Endothelial cell of umbilical vein (primary cell): ENCODE measurements at regions not wholly inside any gene's neighbourhood (a gene's known extent, or its start where the extent isn't known, plus 50 kb on each side); places are given as distances from the start of the nearest gene placed in this dataset.

Experiments used
- BruUV-seq: library from RNA; stranded (reverse); fragments of 400-500 nt; replicated peaks from 2 replicates; lab custom pipeline; 2021; lab: Mats Ljungman, UMichigan
- CTCF ChIA-PET: fragments of 300-600, 350-600 bp; sonication (Branson Sonifier 250); formaldehyde crosslinking; loops from one replicate; lab custom pipeline; 2021; ENCODE audit warnings: antibody characterized with exemption, inconsistent platforms; lab: Charles Lee
- POLR2A ChIA-PET: fragments of 300-600, 350-600 bp; sonication (Branson Sonifier 250); formaldehyde crosslinking; loops from one replicate; lab custom pipeline; 2021; ENCODE audit warnings: antibody characterized with exemption, inconsistent platforms; lab: Charles Lee
- DNase-seq: peaks from one replicate; pipeline ENCODE4 v3.0.0-alpha.2; 2011; ENCODE audit warnings: low read depth, low spot score
- FAIRE-seq: peaks from 2 replicates; lab custom pipeline; 2011; peaks lifted over from hg19 to GRCh38; lab: Jason Lieb, UNC
- H2AFZ ChIP-seq: 2 replicates; pipeline ENCODE4 v1.6.0; 2012; ENCODE audit warnings: low read depth, low read length, control low read depth, inconsistent platforms
- H3K27ac ChIP-seq: 2 replicates; pipeline ENCODE4 v1.5.1; 2011; ENCODE audit warnings: low read depth, mild to moderate bottlenecking, control low read depth, low read length, moderate library complexity; ENCODE audit not compliant: insufficient read depth
- H3K27me3 ChIP-seq, 2 experiments: 2 replicates each; pipeline versions ENCODE4 v1.6.0 to v1.6.1; 2011; ENCODE audit warnings: low read length in 2 of 2, mixed read lengths in 1 of 2; ENCODE audit not compliant: control insufficient read depth in 2 of 2, insufficient read depth in 2 of 2
- H3K36me3 ChIP-seq, 2 experiments: 2 replicates in 1 of 2; 3 replicates in 1 of 2; pipeline ENCODE4 v1.5.1; 2011; ENCODE audit warnings: low read length in 2 of 2, mild to moderate bottlenecking in 1 of 2, moderate library complexity in 1 of 2; ENCODE audit not compliant: control insufficient read depth in 2 of 2, insufficient read depth in 2 of 2; ENCODE audit errors: extremely low read depth in 1 of 2
- H3K4me1 ChIP-seq: 3 replicates; pipeline ENCODE4 v1.5.1; 2011; ENCODE audit warnings: mild to moderate bottlenecking, low read length; ENCODE audit not compliant: control insufficient read depth, insufficient read depth; ENCODE audit errors: extremely low read depth
- H3K4me2 ChIP-seq: 2 replicates; pipeline ENCODE4 v1.6.1; 2011; ENCODE audit warnings: low read length, control low read depth, mixed read lengths; ENCODE audit not compliant: insufficient read depth
- H3K4me3 ChIP-seq, 3 experiments: fragments of 200-600 bp in 1 of 3; sonication (generic), shearing (Covaris generic) in 1 of 3; replicated peaks in 1 of 3; 2 replicates each; pipeline ENCODE4 v1.5.1; 2011 to 2016; ENCODE audit warnings: control low read depth in 3 of 3, low read length in 3 of 3, mild to moderate bottlenecking in 2 of 3, inconsistent platforms in 1 of 3, low read depth in 1 of 3, moderate library complexity in 1 of 3; ENCODE audit not compliant: insufficient read depth in 1 of 3
- H3K79me2 ChIP-seq: 2 replicates; pipeline ENCODE4 v1.6.0; 2012; ENCODE audit warnings: low read length, inconsistent platforms; ENCODE audit not compliant: control insufficient read depth, insufficient read depth
- H3K9ac ChIP-seq: replicated peaks from 2 replicates; pipeline ENCODE3; 2011; ENCODE audit warnings: low read length, control low read depth; ENCODE audit not compliant: insufficient read depth; ENCODE audit errors: extremely low read depth
- H3K9me1 ChIP-seq: replicated peaks from 3 replicates; pipeline ENCODE4 v1.6.0; 2011; ENCODE audit warnings: mild to moderate bottlenecking, low read length; ENCODE audit not compliant: control insufficient read depth, insufficient read depth; ENCODE audit errors: extremely low read depth
- H3K9me3 ChIP-seq: replicated peaks from 2 replicates; pipeline ENCODE4 v1.5.1; 2012; ENCODE audit warnings: low read length, inconsistent platforms; ENCODE audit not compliant: control insufficient read depth, insufficient read depth
- H4K20me1 ChIP-seq: replicated peaks from 2 replicates; pipeline ENCODE3; 2011; ENCODE audit warnings: mild to moderate bottlenecking, low read length; ENCODE audit not compliant: control insufficient read depth, insufficient read depth; ENCODE audit errors: extremely low read depth
- CTCF ChIP-seq, 2 donors: IDR thresholded peaks; 1 replicate in 1 of 2; 2 replicates in 1 of 2; pipeline ENCODE4 v1.5.1; 2011; ENCODE audit warnings: low read length in 2 of 2, mild to moderate bottlenecking in 2 of 2, moderate library complexity in 2 of 2, control low read depth in 1 of 2, inconsistent platforms in 1 of 2, low read depth in 1 of 2; ENCODE audit not compliant: insufficient read depth in 1 of 2; ENCODE audit errors: extremely low read depth in 1 of 2
- GATA2 ChIP-seq: IDR thresholded peaks from 2 replicates; pipeline ENCODE4 v1.7.0; 2011; ENCODE audit warnings: low read depth, mild to moderate bottlenecking, moderate library complexity, mixed read lengths, low read length; ENCODE audit not compliant: insufficient read length, insufficient read depth
- JUN ChIP-seq: IDR thresholded peaks from 2 replicates; pipeline ENCODE4 v1.6.1; 2011; ENCODE audit warnings: borderline replicate concordance, low read depth; ENCODE audit not compliant: insufficient read length, insufficient read depth
- MYC ChIP-seq: IDR thresholded peaks from one replicate; pipeline ENCODE4 v1.6.1; 2011; ENCODE audit warnings: mild to moderate bottlenecking, low read depth, low read length
- POLR2AphosphoS5 ChIP-seq: IDR thresholded peaks from 2 replicates; pipeline ENCODE4 v1.6.1; 2012; ENCODE audit warnings: low read depth, mild to moderate bottlenecking, control low read depth, low read length, moderate library complexity; ENCODE audit not compliant: insufficient read depth
- dilution Hi-C: fragments of 300-500 bp; cut with MboI; formaldehyde crosslinking; loops from one replicate; pipeline ENCODE4 v1.15.0; 2019; ENCODE audit warnings: low sequenced_read_pairs; ENCODE audit not compliant: extremely low pct_ligation_motif_present
- intact Hi-C: fragments of 100-400 bp; cut with micrococcal nuclease; formaldehyde crosslinking; loops from one replicate; pipeline ENCODE4 v1.10.0; 2022
- TF ChIP-seq, protein P1 (sequence below): IDR thresholded peaks from 2 replicates; pipeline ENCODE4 v1.6.1; 2011; ENCODE audit not compliant: insufficient read depth, insufficient read length

GRCh38 chr7:41900532-41900931, 197.6 kb upstream of the INHBA start:
- BruUV-seq: no TSS peak

DNA sequence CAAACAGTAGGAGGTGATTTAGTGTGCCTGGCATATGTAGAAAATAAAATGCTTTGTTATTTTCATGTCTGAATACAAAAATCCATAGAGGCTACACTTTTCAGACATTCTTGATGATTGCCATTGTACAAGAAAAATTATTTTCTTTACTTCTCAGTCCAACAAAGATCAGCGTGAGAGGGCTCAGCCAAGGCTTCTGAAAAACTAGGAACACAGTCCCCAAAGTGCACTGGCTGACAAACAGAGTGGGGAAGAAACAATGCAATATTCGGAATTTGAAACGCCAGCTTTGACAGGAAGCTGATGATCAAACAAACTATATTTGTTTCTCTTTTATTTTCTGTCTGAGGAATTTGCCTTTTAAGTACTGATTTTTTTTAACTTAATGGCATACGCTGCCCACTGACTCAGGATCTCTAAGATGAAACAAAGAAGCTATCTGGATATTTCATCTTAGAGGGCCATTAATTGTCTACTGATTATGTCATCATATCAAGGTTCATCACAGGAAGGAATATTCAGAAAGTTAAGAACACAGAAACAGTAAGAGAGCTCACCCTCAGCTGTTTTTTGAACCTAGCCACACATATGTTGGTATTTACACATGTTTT, 197.0 kb upstream of the INHBA start:
- H2AFZ ChIP-seq: no peak overlapping the region
- FAIRE-seq (no peak), DNase-seq (no peak)
- H3K9me3 ChIP-seq: no peaks in the 10 kb centered on the region
- BruUV-seq: no TSS peak
- H3K79me2 ChIP-seq: no peaks in the 10 kb centered on the region
- dilution Hi-C loops: no loop called here
- ChIA-PET POLR2A (no interaction called here), CTCF (interaction anchor here (1.5 kb wide), 1 partner anchor 12 kb away, joined by 3 read pairs; no protein-coding TSS in a partner anchor)
- no peak overlapping the region for H3K9ac ChIP-seq
- no peaks in the 10 kb centered on the region for H3K36me3 ChIP-seq
- H3K27ac ChIP-seq: no peak overlapping the region
- H3K9me1 ChIP-seq: no peaks in the 10 kb centered on the region
- no peaks in the 10 kb centered on the region for H4K20me1 ChIP-seq
- intact Hi-C loops: no loop called here
- TF ChIP-seq MYC (no peak), JUN (no peak), CTCF (IDR thresholded peaks at IDR 0.05; ENCODE audit: extremely low read depth in 1 of 2, insufficient read depth in 1 of 2, low read depth in 1 of 2, low read length in 2 of 2) (no peak), GATA2 (no peak)
- TF ChIP-seq, protein P1, sequence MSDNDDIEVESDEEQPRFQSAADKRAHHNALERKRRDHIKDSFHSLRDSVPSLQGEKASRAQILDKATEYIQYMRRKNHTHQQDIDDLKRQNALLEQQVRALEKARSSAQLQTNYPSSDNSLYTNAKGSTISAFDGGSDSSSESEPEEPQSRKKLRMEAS: no peak
- no peaks in the 10 kb centered on the region for H3K4me1 ChIP-seq
- H3K4me3 ChIP-seq: no peak overlapping the region
- H3K4me2 ChIP-seq: no peak overlapping the region
- no peaks in the 10 kb centered on the region for H3K27me3 ChIP-seq

More at GRCh38 chr7:41900532-41900931, 197.6 kb upstream of the INHBA start:
- H3K9me1 ChIP-seq: no peaks in the 10 kb centered on the region
- H3K9me3 ChIP-seq: no peaks in the 10 kb centered on the region
- H4K20me1 ChIP-seq: no peaks in the 10 kb centered on the region
- no peak overlapping the region for H2AFZ ChIP-seq
- H3K27ac ChIP-seq: no peak overlapping the region
- no peak overlapping the region for H3K4me3 ChIP-seq
- ChIA-PET CTCF (interaction anchor here (1.5 kb wide), 1 partner anchor 12 kb away, joined by 3 read pairs; no protein-coding TSS in a partner anchor), POLR2A (no interaction called here)
- no peaks in the 10 kb centered on the region for H3K36me3 ChIP-seq
- no peaks in the 10 kb centered on the region for H3K79me2 ChIP-seq
- dilution Hi-C loops (no loop called here), intact Hi-C loops (no loop called here)
- DNase-seq (no peak), FAIRE-seq (no peak)
- H3K4me2 ChIP-seq: no peak overlapping the region
- no peaks in the 10 kb centered on the region for H3K27me3 ChIP-seq
- no peaks in the 10 kb centered on the region for H3K4me1 ChIP-seq
- TF ChIP-seq JUN: peak; percentile 6
- no peak for TF ChIP-seq POLR2AphosphoS5
- no peak overlapping the region for H3K9ac ChIP-seq
